SU-DHL-6 (cell line): ENCODE measurements at regions not wholly inside any gene's neighbourhood (a gene's known extent, or its start where the extent isn't known, plus 50 kb on each side); places are given as distances from the start of the nearest gene placed in this dataset.

Source experiments
- H2AFZ ChIP-seq: fragments of 200-600 bp; sonication (generic); 2 replicates; pipeline ENCODE4 v1.6.1; 2014; ENCODE audit warnings: low read depth, mild to moderate bottlenecking, moderate library complexity, mixed read lengths, antibody characterized with exemption, low read length; ENCODE audit not compliant: severe bottlenecking
- H3F3A ChIP-seq: fragments of 200-600 bp; shearing (Covaris generic); 2 replicates; pipeline ENCODE4 v1.6.0; 2016; ENCODE audit warnings: antibody characterized with exemption, mild to moderate bottlenecking; ENCODE audit not compliant: insufficient read depth
- H3K27ac ChIP-seq: fragments of 200-600 bp; sonication (generic); 2 replicates; pipeline ENCODE4 v1.5.1; 2016; ENCODE audit warnings: low read depth, mild to moderate bottlenecking, low read length, moderate library complexity, mixed read lengths
- H3K27me3 ChIP-seq: fragments of 200-600 bp; sonication (generic), shearing (Covaris generic); 2 replicates; pipeline ENCODE4 v1.6.0; 2014; ENCODE audit warnings: mild to moderate bottlenecking, low read length
- H3K36me3 ChIP-seq: fragments of 200-600 bp; sonication (generic); 2 replicates; pipeline ENCODE4 v1.6.1; 2014; ENCODE audit warnings: mild to moderate bottlenecking, low read length, mixed read lengths
- H3K4me2 ChIP-seq: fragments of 300-600, 200-600 bp; shearing (Covaris generic), sonication (generic); 2 replicates; pipeline ENCODE4 v1.6.0; 2014; ENCODE audit warnings: low read length, low read depth, mild to moderate bottlenecking; ENCODE audit not compliant: poor library complexity, severe bottlenecking
- H3K4me3 ChIP-seq: fragments of 200-600 bp; sonication (generic); 2 replicates; pipeline ENCODE4 v1.5.1; 2014; ENCODE audit warnings: antibody characterized with exemption, low read length, mild to moderate bottlenecking, mixed read lengths; ENCODE audit not compliant: insufficient read depth, poor library complexity, severe bottlenecking
- H3K79me2 ChIP-seq: fragments of 200-600 bp; sonication (generic); 2 replicates; pipeline ENCODE4 v1.6.1; 2014; ENCODE audit warnings: mild to moderate bottlenecking, low read length, moderate library complexity; ENCODE audit not compliant: insufficient read depth
- H3K9ac ChIP-seq: fragments of 200-600 bp; sonication (generic); 2 replicates; pipeline ENCODE4 v1.7.0; 2014; ENCODE audit warnings: mild to moderate bottlenecking, low read length
- H3K9me2 ChIP-seq: fragments of 200-600 bp; sonication (generic); replicated peaks from 2 replicates; pipeline ENCODE4 v1.6.1; 2014; ENCODE audit warnings: low read length; ENCODE audit not compliant: insufficient read depth
- H3K9me3 ChIP-seq: fragments of 200-600 bp; sonication (generic); 2 replicates; pipeline ENCODE4 v1.6.1; 2014; ENCODE audit warnings: low read length, mixed read lengths; ENCODE audit not compliant: insufficient read depth
- H4K20me1 ChIP-seq: fragments of 200-600 bp; sonication (generic); 2 replicates; pipeline ENCODE4 v1.6.1; 2014; ENCODE audit warnings: low read depth, mild to moderate bottlenecking, antibody characterized with exemption, low read length, moderate library complexity, mixed read lengths
- EZH2phosphoT487 ChIP-seq: fragments of 200-600 bp; sonication (generic), shearing (Covaris generic); conservative IDR thresholded peaks from 2 replicates; pipeline ENCODE4 v1.6.1; 2018; ENCODE audit warnings: mild to moderate bottlenecking, antibody characterized with exemption, low read length, moderate library complexity, mixed read lengths
- TF ChIP-seq, protein P1 (sequence below): fragments of 200-600 bp; sonication (generic); IDR thresholded peaks from one replicate; pipeline ENCODE4 v1.5.1; 2017; ENCODE audit warnings: antibody characterized with exemption, mild to moderate bottlenecking, low read length, moderate library complexity; ENCODE audit not compliant: insufficient read depth, poor library complexity, severe bottlenecking

DNA sequence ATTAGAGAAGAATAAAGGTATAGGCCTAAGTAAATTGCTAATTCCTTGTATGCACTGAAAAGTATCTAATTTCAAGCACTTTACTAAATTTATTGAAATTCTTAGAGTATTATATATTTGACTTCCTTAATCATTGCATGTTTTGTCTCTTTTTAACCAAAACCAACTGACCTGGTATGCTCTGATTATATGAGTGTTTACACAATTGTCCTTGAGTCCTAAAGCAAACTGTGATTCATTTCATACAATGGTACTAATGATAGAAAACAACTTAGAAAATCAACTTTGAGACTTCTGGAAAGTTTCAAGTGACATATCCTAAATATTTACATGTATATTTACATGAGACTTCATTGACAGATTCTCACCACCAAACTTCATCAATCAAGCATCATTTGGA lies 1177.1 kb downstream of the ADGRL3 start:
- Histone ChIP-seq H4K20me1 (no peaks in the 10 kb centered on the region), H3K9me3 (no peaks in the 10 kb centered on the region), H2AFZ (no peak overlapping the region), H3K27ac (no peak overlapping the region), H3K4me2 (no peak overlapping the region), H3K9ac (no peak overlapping the region), H3K79me2 (no peaks in the 10 kb centered on the region), H3K9me2 (no peaks in the 10 kb centered on the region), H3K27me3 (no peaks in the 10 kb centered on the region), H3K4me3 (no peak overlapping the region), H3K36me3 (no peaks in the 10 kb centered on the region), H3F3A (no peaks in the 10 kb centered on the region)
- TF ChIP-seq EZH2phosphoT487: no peak
- TF ChIP-seq, protein P1, sequence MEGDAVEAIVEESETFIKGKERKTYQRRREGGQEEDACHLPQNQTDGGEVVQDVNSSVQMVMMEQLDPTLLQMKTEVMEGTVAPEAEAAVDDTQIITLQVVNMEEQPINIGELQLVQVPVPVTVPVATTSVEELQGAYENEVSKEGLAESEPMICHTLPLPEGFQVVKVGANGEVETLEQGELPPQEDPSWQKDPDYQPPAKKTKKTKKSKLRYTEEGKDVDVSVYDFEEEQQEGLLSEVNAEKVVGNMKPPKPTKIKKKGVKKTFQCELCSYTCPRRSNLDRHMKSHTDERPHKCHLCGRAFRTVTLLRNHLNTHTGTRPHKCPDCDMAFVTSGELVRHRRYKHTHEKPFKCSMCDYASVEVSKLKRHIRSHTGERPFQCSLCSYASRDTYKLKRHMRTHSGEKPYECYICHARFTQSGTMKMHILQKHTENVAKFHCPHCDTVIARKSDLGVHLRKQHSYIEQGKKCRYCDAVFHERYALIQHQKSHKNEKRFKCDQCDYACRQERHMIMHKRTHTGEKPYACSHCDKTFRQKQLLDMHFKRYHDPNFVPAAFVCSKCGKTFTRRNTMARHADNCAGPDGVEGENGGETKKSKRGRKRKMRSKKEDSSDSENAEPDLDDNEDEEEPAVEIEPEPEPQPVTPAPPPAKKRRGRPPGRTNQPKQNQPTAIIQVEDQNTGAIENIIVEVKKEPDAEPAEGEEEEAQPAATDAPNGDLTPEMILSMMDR: no peak

DNA sequence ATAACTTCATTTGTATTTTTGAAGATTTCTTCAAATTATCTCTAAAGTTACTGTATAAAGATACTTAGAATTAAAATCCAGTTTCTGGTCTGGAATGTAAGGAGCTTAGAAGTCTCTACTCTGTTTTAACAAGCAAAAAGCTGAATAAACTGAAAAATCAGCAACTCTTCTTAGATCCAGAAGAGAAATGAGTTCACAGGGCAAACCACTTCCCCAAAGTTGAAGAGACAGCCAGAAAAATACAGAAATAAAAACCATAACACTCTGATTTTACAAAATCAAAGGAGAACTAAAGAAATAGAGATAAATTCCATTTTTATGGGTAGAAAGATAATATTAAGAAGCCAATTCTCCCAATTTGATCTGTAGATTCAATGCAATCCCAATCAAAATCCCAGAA lies 1166.8 kb downstream of the ADGRL3 start:
- Histone ChIP-seq H3K4me2 (no peak overlapping the region), H3K4me3 (no peak overlapping the region), H3K27ac (no peak overlapping the region), H3F3A (no peaks in the 10 kb centered on the region), H3K9me3 (no peaks in the 10 kb centered on the region), H4K20me1 (no peaks in the 10 kb centered on the region), H3K9me2 (no peaks in the 10 kb centered on the region), H3K79me2 (no peaks in the 10 kb centered on the region), H3K27me3 (no peaks in the 10 kb centered on the region), H3K9ac (no peak overlapping the region), H3K36me3 (no peaks in the 10 kb centered on the region), H2AFZ (no peak overlapping the region)
- TF ChIP-seq, protein P1: no peak
- TF ChIP-seq EZH2phosphoT487: no peak

DNA sequence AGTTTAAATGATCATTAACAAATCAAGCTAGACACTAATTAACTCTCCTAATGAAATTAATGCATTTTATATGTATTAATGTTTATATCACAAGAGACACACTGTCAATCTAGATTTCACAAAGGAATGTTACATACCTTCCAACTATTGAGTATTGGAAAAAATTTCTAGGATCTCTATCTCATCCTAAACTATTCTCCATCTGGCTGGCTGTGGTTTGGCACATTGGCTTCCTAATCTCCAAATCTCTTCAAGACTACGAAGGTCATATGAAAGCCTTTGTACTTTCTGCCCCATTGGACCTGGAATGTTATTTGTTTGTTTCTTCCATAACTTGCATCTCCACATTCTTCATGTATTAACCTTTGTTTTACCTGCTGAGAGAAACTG lies 1160.0 kb downstream of the ADGRL3 start:
- Histone ChIP-seq H3K27ac (no peak overlapping the region), H3K36me3 (no peaks in the 10 kb centered on the region), H3K27me3 (no peaks in the 10 kb centered on the region), H3K9me3 (no peaks in the 10 kb centered on the region), H3K4me2 (no peak overlapping the region), H3K4me3 (no peak overlapping the region), H2AFZ (no peak overlapping the region), H3K9me2 (no peaks in the 10 kb centered on the region), H4K20me1 (no peaks in the 10 kb centered on the region), H3F3A (no peaks in the 10 kb centered on the region), H3K9ac (no peak overlapping the region), H3K79me2 (no peaks in the 10 kb centered on the region)
- TF ChIP-seq, protein P1: no peak
- TF ChIP-seq EZH2phosphoT487: no peak
